ENCODE measurements at regions not wholly inside any gene's neighbourhood (a gene's known extent, or its start where the extent isn't known, plus 50 kb on each side); places are given as distances from the start of the nearest gene placed in this dataset.

- TF ChIP-seq, protein P1, sequence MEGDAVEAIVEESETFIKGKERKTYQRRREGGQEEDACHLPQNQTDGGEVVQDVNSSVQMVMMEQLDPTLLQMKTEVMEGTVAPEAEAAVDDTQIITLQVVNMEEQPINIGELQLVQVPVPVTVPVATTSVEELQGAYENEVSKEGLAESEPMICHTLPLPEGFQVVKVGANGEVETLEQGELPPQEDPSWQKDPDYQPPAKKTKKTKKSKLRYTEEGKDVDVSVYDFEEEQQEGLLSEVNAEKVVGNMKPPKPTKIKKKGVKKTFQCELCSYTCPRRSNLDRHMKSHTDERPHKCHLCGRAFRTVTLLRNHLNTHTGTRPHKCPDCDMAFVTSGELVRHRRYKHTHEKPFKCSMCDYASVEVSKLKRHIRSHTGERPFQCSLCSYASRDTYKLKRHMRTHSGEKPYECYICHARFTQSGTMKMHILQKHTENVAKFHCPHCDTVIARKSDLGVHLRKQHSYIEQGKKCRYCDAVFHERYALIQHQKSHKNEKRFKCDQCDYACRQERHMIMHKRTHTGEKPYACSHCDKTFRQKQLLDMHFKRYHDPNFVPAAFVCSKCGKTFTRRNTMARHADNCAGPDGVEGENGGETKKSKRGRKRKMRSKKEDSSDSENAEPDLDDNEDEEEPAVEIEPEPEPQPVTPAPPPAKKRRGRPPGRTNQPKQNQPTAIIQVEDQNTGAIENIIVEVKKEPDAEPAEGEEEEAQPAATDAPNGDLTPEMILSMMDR (optimal IDR thresholded peaks at IDR 0.05 in 1 of 3, IDR thresholded peaks at IDR 0.05 in 1 of 3, conservative IDR thresholded peaks at IDR 0.05 in 1 of 3; ENCODE audit: extremely low read depth in 1 of 3, insufficient read depth in 2 of 3, low read length in 3 of 3): no peak
- TF ChIP-seq EZH2 (IDR thresholded peaks at IDR 0.05; ENCODE audit: low read length): no peak
Observed at GRCh38 chr10:31612082-31612481, 293.1 kb downstream of the ZEB1 start.
